ENCODE measurements at regions not wholly inside any gene's neighbourhood (a gene's known extent, or its start where the extent isn't known, plus 50 kb on each side); places are given as distances from the start of the nearest gene placed in this dataset.
"Not testable (repeated sequence)": the region's sequence is repeated elsewhere in the genome, so short reads cannot be mapped to it uniquely, and the experiment has no call there.

DNA sequence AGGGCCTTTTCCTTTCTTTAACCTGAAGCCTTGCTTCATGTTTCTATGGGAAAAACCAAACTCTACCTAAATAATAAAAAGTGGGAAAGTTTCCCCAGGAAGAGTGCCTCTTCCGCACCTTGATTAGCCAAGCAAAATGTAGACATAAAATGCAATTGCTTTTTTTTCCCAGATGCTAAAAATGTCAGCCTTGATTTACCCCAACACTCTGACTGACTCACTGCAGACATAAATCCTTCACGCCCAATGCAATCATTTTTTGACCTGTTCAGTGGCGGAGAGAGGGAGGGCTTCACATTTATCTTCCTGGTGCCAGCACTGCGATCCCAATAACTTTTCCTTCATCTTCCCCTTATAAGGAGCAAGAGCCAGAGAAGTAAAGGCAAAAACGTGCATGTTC lies 261.5 kb downstream of the SEC16B start:
- no peak for DNase-seq

DNA sequence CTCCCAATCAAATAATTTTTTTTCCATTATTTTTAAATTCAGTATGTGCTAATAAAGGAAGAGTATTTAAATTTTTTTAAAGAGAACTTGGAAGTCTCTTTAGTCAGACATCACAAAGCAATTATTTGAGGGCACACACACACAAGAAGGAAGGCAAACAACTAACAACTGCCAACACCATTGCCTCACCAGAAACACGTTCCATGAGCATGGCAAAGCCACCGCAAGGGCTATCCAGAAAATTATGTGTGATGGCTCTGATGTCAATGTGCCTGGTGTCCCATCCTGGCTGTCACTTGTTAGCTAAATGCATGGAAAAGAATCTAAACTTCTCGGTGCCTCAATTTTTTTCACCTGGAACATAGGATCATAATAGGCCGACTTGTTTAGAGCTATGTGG lies 262.9 kb downstream of the SEC16B start:
- DNase-seq, result no peak

DNA sequence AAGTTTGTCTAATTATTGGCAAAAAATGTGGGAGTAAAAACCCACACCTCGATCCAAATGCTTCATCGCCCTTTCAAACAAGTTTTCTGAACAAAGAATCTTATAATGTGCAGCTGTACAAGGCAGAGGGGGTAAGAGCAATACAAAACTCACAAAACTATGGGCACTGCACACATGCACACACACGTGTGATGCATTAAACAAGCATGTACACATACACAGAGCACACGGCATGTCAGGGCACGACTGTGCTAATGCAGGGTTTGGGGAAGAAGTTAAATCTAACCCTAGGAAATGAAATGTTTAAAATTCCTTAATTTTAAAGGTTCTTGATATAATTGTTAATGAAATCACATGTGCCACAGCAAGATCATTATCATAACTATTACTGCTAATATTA lies 264.0 kb downstream of the SEC16B start:
- DNase-seq, result no peak

GRCh38 chr1:177703888-177704446 lies 265.9 kb downstream of the SEC16B start:
- DNase-seq, result no peak

GRCh38 chr1:177701654-177702353 lies 268.1 kb downstream of the SEC16B start:
- DNase-seq, result no peak

GRCh38 chr1:177700856-177701255 lies 269.0 kb downstream of the SEC16B start:
- DNase-seq, result no peak

DNA sequence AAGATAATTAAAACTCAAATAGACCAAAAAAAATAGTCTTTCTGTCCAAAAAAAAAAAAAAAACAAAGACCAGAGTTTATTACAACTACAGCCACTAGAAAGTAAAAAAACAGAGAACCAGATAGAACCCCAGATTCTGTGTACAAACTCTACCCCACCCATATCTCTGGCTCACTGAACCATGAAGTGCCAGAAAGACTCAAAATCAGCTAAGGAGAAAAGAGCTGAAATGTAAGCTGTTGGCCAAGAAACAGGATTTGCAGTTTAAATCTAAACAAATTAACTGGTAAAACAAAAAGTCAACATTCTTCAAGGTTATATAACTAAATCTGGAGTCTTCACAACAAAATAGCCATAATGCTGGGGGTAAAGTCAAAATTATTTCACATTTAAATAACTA lies 278.9 kb downstream of the SEC16B start:
- no peak for DNase-seq

- no peak for DNase-seq
Measured at GRCh38 chr1:177687544-177687943, 282.3 kb downstream of the SEC16B start.

- DNase-seq, result no peak
Measured at GRCh38 chr1:177686933-177687332, 282.9 kb downstream of the SEC16B start.

DNA sequence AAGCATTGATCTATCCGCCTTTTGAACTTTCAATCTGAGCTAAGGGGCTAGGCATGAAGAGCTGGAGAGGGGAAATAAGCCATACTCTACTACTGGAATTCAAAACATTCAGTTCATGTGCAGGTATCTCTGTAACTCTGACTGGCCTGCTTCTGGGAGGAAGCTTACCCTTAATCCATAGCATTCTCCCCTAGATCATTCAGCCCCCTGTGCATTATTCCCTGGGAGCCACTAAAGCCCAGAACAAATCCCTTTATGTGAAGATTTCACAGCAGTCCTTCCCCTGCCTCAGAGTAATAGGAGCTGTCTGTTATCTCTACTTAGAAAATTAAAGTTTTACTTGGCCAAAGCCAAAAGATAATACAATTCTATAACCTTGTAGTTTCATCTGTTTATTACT lies 300.7 kb downstream of the SEC16B start:
- DNase-seq, result no peak

- DNase-seq, result no peak
Measured at GRCh38 chr1:177665935-177666334, 303.9 kb downstream of the SEC16B start.

DNA sequence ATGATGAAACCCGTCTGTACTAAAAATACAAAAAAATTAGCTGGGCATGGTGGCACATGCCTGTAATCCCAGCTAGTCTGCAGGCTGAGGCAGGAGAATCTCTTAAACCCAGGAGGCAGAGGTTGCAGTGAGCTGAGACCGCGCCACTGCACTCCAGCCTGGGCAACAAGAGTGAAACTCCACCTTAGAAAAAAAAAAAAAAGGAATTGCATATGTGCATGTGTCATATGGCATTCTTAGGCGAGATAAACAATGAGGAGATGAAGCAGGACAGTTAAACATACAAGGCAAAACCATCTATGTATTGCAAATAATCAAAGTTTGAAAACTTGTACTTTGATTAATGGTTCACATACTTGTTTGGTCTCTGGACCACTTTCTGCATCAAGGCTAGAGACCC lies 305.1 kb downstream of the SEC16B start:
- not testable (repeated sequence) for DNase-seq

DNA sequence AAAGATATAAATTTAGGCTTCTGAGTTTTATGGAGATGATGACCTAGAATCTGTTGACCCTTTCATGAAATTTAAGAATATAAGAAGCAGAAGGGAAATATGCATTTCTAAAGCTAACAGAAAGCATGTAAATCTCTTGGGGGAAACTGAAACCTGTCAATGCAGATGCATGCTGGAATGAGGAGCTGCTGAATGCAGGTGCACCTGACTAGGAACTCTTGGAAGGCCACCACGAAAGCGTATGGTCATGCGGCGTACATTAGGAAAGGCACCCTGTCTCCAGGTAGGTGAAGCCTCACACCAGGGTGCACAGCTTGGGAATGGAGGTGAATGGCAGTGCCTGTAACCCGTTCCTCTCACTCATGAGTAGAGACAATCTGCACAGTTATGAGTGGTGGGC lies 309.7 kb downstream of the SEC16B start:
- DNase-seq, result no peak

- DNase-seq, result no peak
Measured at GRCh38 chr1:177659281-177659680, 310.6 kb downstream of the SEC16B start.

DNA sequence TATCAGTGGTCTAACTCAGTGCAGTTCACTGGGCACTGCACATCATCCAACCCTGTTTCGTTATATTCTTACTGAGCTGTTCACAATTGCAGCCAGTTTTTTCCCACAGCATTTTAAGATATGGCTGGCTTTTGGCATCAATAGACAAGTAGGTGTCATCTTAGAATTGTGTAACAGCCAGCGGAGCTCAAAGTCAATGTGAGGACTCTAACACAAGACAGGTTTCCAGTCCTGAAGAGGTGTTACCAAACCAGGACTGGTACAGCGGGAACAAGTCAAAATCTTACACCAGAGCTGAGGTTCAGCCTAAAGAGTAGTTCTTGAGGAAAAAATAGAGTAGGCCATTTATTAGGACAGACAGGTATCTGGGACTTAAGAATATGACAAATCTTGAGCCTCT lies 313.3 kb downstream of the SEC16B start:
- no peak for DNase-seq

DNA sequence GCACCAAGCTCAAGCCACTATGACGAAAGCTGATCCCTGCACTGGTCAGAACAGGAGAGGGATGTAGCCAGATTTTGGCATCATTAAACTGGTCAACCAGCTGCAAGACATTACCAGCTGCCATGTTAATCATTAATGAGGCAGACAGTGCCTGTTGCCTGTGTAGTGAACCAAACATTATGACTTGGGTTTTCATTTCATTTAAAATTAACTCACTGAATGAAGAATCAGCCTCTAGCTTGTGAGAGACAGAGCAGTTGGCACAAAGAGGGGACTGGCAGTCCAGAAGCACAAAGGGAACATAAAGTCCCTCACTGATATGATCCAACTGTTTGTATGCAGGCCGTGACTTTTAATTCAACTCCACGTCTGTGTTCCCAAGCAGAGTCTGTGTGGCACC lies 318.9 kb downstream of the SEC16B start:
- no peak for DNase-seq

GRCh38 chr1:177648731-177649265 lies 321.1 kb downstream of the SEC16B start:
- no peak for DNase-seq

- no peak for DNase-seq
Measured at GRCh38 chr1:177648138-177648537, 321.7 kb downstream of the SEC16B start.

GRCh38 chr1:177646757-177647730 lies 322.8 kb downstream of the SEC16B start:
- DNase-seq, result no peak

- DNase-seq, result no peak
Measured at GRCh38 chr1:177645491-177646190, 324.2 kb downstream of the SEC16B start.

DNA sequence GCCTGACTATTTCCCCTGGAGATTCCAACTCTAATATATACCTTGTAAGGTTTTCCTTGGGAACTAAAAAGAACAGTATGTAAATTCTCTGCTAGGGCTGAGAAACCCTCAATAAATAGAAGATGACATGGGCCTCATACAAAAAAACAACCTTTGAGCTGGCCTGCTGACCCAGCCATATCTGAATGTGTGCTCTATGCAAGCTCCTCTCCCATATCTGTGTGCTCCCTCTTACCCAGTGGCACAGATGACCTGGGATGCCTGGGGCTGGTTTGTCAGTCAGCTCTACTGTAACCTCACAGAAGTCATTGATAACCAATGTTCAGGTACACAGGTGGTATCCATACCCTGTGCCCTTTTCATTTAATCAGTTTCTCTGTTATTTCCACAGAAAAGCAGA lies 329.2 kb downstream of the SEC16B start:
- DNase-seq, result no peak

GRCh38 chr1:177634151-177634550 lies 335.7 kb downstream of the SEC16B start:
- DNase-seq, result not testable (repeated sequence)

Data from NCI-H2029 treated with DMSO at 0.1 percent for 48 hours (cell line).